BE2C (cell line): ENCODE measurements at regions not wholly inside any gene's neighbourhood (a gene's known extent, or its start where the extent isn't known, plus 50 kb on each side); places are given as distances from the start of the nearest gene placed in this dataset.

Experiments
- DNase-seq: peaks from one replicate; pipeline ENCODE4 v3.0.0-alpha.2; 2020
- H3K27me3 ChIP-seq: fragments of 250-450 bp; sonication (Bioruptor Pico); 2 replicates; pipeline ENCODE4 v1.5.1; 2020; ENCODE audit warnings: mild to moderate bottlenecking
- H3K36me3 ChIP-seq: fragments of 250-450 bp; sonication (Bioruptor Pico); 2 replicates; pipeline ENCODE4 v1.5.1; 2020; ENCODE audit warnings: mild to moderate bottlenecking
- H3K4me1 ChIP-seq: fragments of 250-450 bp; sonication (Bioruptor Pico); 2 replicates; pipeline ENCODE4 v1.5.1; 2020
- H3K4me3 ChIP-seq: 2 replicates; pipeline ENCODE4 v1.5.1; 2011; ENCODE audit warnings: low read depth, low read length
- H3K9me3 ChIP-seq: fragments of 250-450 bp; sonication (Bioruptor Pico); 2 replicates; pipeline ENCODE4 v1.5.1; 2020
- TF ChIP-seq, protein P1 (sequence below): IDR thresholded peaks from 2 replicates; pipeline ENCODE4 v1.5.1; 2012; ENCODE audit warnings: mild to moderate bottlenecking, low read depth, low read length

DNA sequence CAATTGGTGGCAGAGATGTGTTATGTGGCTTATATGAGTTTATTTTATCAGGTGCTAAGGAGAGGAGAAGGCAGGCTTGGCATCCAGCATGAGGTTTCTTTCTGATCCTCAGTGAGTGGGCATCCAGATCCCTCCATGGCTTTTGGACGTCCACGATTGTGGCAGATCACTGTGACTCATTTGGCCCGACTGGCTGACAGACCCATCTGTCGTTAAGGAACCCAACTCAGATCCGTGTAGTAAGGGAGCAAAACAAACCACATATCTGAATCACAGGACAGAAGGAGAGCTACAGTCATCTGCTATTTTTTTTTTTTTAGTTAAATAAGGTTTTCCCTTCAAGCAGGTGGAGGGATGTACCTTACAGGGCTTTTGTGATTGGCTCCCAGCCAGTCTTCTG lies 197.0 kb upstream of the KCNH8 start:
- no peaks in the 10 kb centered on the region for H3K9me3 ChIP-seq
- no peak overlapping the region for H3K4me3 ChIP-seq
- no peaks in the 10 kb centered on the region for H3K4me1 ChIP-seq
- TF ChIP-seq, protein P1, sequence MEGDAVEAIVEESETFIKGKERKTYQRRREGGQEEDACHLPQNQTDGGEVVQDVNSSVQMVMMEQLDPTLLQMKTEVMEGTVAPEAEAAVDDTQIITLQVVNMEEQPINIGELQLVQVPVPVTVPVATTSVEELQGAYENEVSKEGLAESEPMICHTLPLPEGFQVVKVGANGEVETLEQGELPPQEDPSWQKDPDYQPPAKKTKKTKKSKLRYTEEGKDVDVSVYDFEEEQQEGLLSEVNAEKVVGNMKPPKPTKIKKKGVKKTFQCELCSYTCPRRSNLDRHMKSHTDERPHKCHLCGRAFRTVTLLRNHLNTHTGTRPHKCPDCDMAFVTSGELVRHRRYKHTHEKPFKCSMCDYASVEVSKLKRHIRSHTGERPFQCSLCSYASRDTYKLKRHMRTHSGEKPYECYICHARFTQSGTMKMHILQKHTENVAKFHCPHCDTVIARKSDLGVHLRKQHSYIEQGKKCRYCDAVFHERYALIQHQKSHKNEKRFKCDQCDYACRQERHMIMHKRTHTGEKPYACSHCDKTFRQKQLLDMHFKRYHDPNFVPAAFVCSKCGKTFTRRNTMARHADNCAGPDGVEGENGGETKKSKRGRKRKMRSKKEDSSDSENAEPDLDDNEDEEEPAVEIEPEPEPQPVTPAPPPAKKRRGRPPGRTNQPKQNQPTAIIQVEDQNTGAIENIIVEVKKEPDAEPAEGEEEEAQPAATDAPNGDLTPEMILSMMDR, result no peak
- H3K27me3 ChIP-seq, result no peaks in the 10 kb centered on the region
- no peak for DNase-seq
- H3K36me3 ChIP-seq, result no peaks in the 10 kb centered on the region

DNA sequence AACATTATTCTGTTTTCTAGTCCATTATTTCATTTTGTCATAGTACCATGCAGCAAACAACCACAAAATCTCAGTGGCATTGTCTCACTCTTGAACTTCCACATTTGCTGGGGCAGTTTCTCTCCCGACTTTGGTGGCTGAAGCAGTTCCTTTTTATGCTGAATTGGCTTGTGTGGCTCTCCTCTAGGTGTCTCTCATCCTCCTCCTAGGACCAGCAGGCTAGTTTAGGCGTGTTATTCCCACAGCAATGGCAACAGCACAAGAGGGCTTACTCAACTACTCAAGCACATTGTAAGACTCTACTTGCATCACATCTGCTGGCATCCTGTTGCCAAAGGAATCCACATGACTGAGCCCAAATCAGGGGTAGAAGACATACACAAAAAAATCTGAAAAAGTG lies 201.8 kb upstream of the KCNH8 start:
- no peak for DNase-seq

DNA sequence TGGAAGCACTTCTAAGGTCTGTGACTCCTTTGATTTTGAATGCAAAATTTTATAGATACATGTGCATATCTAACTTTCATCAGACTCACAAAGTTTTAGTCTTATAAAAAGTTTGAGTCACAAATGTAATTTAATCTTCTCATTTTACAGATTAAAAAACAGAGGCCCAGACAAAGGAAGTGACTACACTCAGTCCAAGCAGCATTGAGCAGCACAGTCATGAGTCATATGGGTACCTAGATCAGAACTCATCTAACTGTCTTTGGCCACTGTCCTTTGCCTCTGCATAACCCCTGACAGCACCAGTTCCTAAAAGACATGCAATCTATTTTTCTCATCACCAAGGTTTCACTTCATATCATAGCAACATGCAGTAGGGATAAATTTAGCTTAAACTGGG lies 210.7 kb upstream of the KCNH8 start:
- DNase-seq, result no peak
- no peaks in the 10 kb centered on the region for H3K27me3 ChIP-seq
- H3K9me3 ChIP-seq, result no peaks in the 10 kb centered on the region
- TF ChIP-seq, protein P1, result no peak
- H3K4me1 ChIP-seq, result no peaks in the 10 kb centered on the region
- H3K36me3 ChIP-seq, result no peaks in the 10 kb centered on the region
- no peak overlapping the region for H3K4me3 ChIP-seq

More for the DNA sequence above, 201.8 kb upstream of the KCNH8 start:
- no peaks in the 10 kb centered on the region for H3K4me1 ChIP-seq
- TF ChIP-seq, protein P1, result no peak; the same call in 1 of the 2 replicates
- H3K27me3 ChIP-seq, result no peaks in the 10 kb centered on the region
- no peak overlapping the region for H3K4me3 ChIP-seq
- H3K36me3 ChIP-seq, result no peaks in the 10 kb centered on the region
- H3K9me3 ChIP-seq, result no peaks in the 10 kb centered on the region

DNA sequence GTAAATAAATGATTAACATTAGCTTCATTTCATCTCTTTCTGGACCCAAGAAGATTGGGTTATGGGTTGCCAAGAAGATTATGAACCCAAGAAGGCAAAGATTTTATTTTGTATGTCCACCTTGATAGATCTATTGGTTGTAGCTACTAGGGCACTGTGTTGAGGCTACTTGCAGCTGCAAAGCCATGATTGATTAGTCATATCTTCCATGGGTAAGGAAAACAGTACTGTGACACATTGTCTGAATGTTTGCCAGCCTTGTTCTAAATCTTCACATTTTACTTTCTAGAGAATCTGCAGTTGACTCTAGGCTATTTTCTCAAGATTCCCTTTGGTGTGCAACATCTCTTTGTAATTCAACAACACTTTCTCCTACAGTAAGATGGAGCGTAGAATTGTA lies 229.2 kb upstream of the KCNH8 start:
- no peaks in the 10 kb centered on the region for H3K36me3 ChIP-seq

DNA sequence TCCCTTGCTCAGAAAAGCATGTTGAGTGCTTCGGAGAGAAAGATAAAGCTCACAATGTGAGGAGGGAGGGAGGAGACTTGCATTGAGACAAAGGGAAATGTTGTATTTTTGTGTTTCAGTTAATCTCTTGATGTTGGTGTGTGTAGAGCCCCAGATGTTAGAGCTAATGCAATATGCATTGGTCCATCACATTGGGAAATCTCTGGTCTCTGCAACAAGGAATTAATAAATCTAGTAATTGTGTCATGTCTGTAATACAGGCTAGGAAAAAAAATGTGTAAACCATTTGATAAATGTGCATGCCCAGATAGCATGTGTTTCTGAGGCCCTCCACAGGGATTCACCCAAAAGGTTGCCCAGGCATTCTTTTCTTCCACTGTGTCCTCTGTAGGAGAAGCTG lies 230.4 kb upstream of the KCNH8 start:
- DNase-seq, result no peak
- H3K4me3 ChIP-seq, result no peak overlapping the region
- no peaks in the 10 kb centered on the region for H3K27me3 ChIP-seq
- H3K36me3 ChIP-seq, result no peaks in the 10 kb centered on the region
- no peaks in the 10 kb centered on the region for H3K9me3 ChIP-seq
- no peaks in the 10 kb centered on the region for H3K4me1 ChIP-seq
- TF ChIP-seq, protein P1, result no peak

More for the DNA sequence above, 229.2 kb upstream of the KCNH8 start:
- Histone ChIP-seq H3K4me3 (no peak overlapping the region), H3K9me3 (no peaks in the 10 kb centered on the region), H3K27me3 (no peaks in the 10 kb centered on the region), H3K4me1 (no peaks in the 10 kb centered on the region)
- TF ChIP-seq, protein P1, result no peak
- no peak for DNase-seq

DNA sequence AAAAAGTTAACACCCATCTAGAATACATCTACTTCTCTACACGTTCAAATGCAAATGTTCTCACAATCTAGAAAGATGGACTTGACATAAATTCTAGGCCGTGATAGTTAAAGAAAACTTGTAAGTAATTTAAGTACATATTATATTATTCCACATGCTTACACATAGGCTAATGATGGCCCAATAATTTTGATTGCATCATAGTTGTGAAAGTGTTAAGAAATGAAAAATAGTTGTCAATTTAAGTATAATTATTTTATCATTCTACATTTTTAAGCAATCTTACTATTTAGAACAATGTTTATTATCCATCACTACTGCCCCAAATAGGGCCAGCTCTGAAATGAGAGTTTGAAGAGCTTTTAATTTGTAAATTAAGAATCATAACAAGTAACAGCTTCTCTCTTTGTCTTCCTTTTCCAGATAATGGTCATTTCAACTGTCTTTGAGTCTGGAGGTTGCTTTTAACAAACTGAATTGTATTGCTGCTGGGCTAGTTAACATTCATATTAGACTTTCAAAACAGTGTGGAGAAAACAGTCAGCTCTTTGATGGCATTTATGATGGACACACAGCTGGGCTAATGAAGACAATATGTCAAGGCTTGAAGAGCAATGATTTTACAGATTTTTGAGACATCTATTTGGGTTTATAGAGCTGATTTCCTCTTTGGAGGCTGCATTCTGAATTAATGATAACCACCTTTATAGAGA lies 246.1 kb upstream of the KCNH8 start:
- no peaks in the 10 kb centered on the region for H3K9me3 ChIP-seq
- no peaks in the 10 kb centered on the region for H3K4me1 ChIP-seq
- TF ChIP-seq, protein P1, result no peak
- no peaks in the 10 kb centered on the region for H3K36me3 ChIP-seq
- H3K27me3 ChIP-seq, result no peaks in the 10 kb centered on the region
- no peak for DNase-seq
- H3K4me3 ChIP-seq, result no peak overlapping the region
